VCaP (cell line): ENCODE measurements at regions not wholly inside any gene's neighbourhood (a gene's known extent, or its start where the extent isn't known, plus 50 kb on each side); places are given as distances from the start of the nearest gene placed in this dataset.

Experiments
- H3K27ac ChIP-seq: fragments of 450-650 bp; 2 replicates; pipeline ENCODE4 v1.5.1; 2017
- CTCF ChIP-seq: fragments of 450-650 bp; conservative IDR thresholded peaks from 2 replicates; pipeline ENCODE4 v1.5.1; 2017; ENCODE audit warnings: mild to moderate bottlenecking, moderate library complexity

DNA sequence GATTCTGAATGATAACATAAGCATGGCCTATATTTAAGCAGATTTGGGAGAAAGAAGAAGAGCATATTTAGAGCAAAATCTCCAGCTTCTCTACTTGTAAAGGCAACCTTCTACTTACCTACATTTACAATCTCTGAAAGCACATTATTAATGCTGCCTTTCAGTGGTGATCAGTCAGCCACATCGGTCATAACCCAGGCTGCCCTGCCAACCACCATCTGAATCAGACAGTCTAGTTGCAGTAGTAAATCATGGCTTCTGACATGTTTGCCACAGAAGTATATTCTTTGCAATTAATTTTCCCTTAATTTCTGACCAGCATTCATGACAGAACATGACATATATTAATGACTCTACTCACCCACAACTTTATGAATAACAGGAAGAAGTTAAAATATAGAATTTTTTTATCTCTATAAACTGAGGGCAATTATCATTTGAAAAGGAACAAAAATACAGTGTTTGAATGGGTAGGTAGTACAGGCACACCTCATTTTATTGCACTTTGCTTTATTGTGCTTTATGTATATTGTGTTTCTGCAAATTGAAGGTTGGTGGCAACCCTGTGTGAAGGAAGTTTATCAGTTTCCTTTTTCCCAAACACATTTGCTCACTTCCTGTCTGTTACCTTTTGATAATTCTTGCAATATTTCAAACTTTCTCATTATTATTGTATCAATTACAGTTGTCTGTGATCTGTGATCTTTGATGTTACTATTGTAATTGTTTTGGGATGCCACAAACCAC, 531.6 kb upstream of the CHAC2 start:
- no peak overlapping the region for H3K27ac ChIP-seq
- no peak for TF ChIP-seq CTCF

GRCh38 chr2:53234548-53234903, 533.1 kb upstream of the CHAC2 start:
- no peak for TF ChIP-seq CTCF
- H3K27ac ChIP-seq, result no peak overlapping the region

GRCh38 chr2:53233759-53234547, 533.7 kb upstream of the CHAC2 start:
- TF ChIP-seq CTCF, result no peak
- no peak overlapping the region for H3K27ac ChIP-seq

DNA sequence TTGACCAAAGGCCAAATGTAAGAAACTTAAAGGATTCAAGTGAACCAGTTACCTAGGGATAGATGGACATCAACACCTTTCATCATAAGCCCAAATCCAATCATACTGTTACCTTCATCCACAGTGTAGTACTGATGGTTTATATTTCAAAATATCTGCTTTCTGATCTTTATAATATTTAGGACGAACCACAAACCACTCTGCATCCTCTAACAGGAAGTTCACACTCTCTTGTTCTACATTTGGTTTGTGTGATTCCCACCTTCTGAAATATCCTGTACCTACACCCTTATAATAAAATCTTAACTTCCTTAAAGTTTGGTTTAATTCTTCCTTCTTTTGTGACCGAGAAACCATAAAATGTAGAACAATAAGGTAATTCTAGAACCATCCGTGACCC, 535.7 kb upstream of the CHAC2 start:
- H3K27ac ChIP-seq, result no peak overlapping the region
- no peak for TF ChIP-seq CTCF

DNA sequence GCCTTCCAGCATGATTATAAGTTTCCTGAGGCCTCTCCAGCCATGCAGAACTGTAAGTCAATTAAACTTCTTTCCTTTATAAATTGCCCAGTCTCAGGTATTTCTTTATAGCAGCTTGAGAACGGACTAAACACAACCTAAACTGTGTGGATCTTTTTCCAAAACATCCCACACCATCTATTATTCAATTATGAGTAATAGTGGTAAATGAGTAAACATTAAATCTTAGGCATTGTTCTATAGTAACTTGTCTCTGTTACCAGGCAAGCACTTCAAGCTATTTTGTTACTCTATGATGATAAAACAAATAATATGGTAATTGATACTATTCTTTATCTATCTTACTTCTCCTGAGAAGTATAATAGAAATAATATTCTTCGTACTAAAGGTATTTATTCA, 536.9 kb upstream of the CHAC2 start:
- TF ChIP-seq CTCF, result no peak

DNA sequence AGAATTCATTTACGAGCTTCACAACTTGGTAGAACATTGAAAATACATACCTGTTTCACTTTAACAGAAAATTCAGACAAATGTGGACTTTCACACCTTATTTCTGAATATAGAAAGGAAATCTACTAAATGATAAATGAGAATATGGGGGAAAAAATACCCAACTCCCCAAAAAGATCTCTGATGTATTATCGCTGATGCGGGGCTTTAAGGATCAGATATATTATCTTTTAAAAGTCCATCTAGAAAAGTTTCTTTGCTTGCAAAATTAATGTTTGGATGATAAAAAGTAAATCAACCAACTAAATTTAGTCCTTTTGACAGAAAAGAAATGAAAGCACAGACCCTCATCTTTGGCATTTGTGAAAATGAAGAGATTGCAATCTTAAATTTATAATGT, 540.1 kb upstream of the CHAC2 start:
- H3K27ac ChIP-seq, result no peak overlapping the region
- TF ChIP-seq CTCF, result no peak

More for the DNA sequence above, 536.9 kb upstream of the CHAC2 start:
- H3K27ac ChIP-seq, result no peak overlapping the region

DNA sequence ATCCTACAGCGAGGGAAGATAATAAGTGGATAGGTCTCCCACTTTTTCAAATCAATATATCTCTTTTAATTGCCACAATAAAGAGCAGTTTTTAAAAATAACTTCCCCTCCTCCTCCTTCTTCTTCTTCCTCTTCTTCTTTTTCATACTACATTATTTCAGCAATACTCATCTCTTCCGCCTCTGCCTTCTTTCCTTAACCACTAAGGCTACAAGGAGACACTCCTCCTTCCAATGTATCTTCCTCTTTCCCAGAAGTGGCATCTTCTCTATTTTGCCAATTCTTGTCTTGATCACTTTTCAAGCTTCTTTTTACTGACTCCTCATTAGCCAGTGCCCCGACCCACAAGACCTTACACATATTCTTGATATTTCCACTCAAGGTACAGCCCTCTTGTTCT, 546.6 kb upstream of the CHAC2 start:
- no peak for TF ChIP-seq CTCF
- H3K27ac ChIP-seq, result no peak overlapping the region
